OCI-LY1 (cell line): ENCODE measurements at regions not wholly inside any gene's neighbourhood (a gene's known extent, or its start where the extent isn't known, plus 50 kb on each side); places are given as distances from the start of the nearest gene placed in this dataset.

Experiments
- CTCF ChIP-seq: fragments of 200-600 bp; sonication (generic), shearing (Covaris generic); IDR thresholded peaks from 2 replicates; pipeline ENCODE4 v1.5.1; 2017; ENCODE audit warnings: mild to moderate bottlenecking, antibody characterized with exemption, low read length, moderate library complexity, mixed read lengths
- EZH2 ChIP-seq: fragments of 200-600 bp; sonication (generic), shearing (Covaris generic); IDR thresholded peaks from 2 replicates; pipeline ENCODE4 v1.8.0; 2017; ENCODE audit warnings: borderline replicate concordance, mixed run types, mild to moderate bottlenecking, antibody characterized with exemption, low read length, moderate library complexity, mixed read lengths

DNA sequence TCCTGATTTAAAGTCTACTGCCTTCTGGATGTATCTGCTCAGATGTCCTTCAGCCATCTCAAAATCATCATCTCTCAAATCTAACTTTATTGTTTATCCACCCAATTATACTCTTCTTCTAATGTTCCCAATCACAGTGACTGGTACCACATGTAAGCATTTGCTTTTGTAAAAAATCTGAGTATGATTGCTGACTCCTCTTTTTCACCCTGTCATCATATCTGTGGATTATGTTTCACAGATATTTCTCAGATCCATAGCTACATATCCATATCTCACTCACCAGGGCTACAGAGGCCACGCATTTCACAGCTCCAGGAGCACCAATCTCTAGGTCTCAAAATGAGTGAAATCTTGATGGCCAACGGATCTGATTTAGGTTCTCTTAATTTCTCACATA lies 76.1 kb downstream of the DHRS2 start:
- TF ChIP-seq CTCF (no peak), EZH2 (no peak)
